GM10248 (cell line): ENCODE measurements at regions not wholly inside any gene's neighbourhood (a gene's known extent, or its start where the extent isn't known, plus 50 kb on each side); places are given as distances from the start of the nearest gene placed in this dataset.

Experiments
- CTCF ChIA-PET: fragments of 300-600 bp; sonication (Branson Sonifier 250); formaldehyde crosslinking; extraction: SDS; loops from one replicate; lab custom pipeline; 2021; ENCODE audit warnings: antibody characterized with exemption; lab: Yijun Ruan, JAX
- POLR2A ChIA-PET: fragments of 350-650 bp; sonication (Branson Sonifier 250); formaldehyde crosslinking; extraction: SDS; loops from one replicate; lab custom pipeline; 2020; ENCODE audit warnings: antibody characterized with exemption; lab: Yijun Ruan, JAX
- DNase-seq: peaks from one replicate; pipeline ENCODE4 v3.0.0; 2012; ENCODE audit errors: extremely low spot score
- CTCF ChIP-seq: IDR thresholded peaks from 2 replicates; pipeline ENCODE4 v1.5.1; 2012; ENCODE audit warnings: mild to moderate bottlenecking, low read depth; ENCODE audit errors: extremely low read depth, missing control alignments, control extremely low read depth

GRCh38 chr6:105499136-105499870, 96.4 kb upstream of the PREP start:
- no peak for TF ChIP-seq CTCF
- ChIA-PET CTCF (interaction anchor here (1.2 to 1.9 kb wide), 3 partner anchors 12 to 21 kb away, joined by 3 to 6 read pairs (median 4); no protein-coding TSS in a partner anchor), POLR2A (no interaction called here)
- DNase-seq: no peak

- ChIA-PET CTCF (interaction anchor here (0.7 to 2.0 kb wide), 4 partner anchors 9 to 726 kb away, joined by 3 to 6 read pairs (median 4); no protein-coding TSS in a partner anchor), POLR2A (no interaction called here)
- TF ChIP-seq CTCF: no peak
- no peak for DNase-seq
Observed at GRCh38 chr6:105497549-105497948, 94.7 kb upstream of the PREP start.

- ChIA-PET POLR2A (no interaction called here), CTCF (interaction anchor here (0.8 to 1.7 kb wide), 4 partner anchors 11 to 77 kb away, joined by 3 to 8 read pairs (median 4); no protein-coding TSS in a partner anchor)
- no peak for TF ChIP-seq CTCF
- DNase-seq: peak; percentile 20
Observed at GRCh38 chr6:105495515-105495914, 92.6 kb upstream of the PREP start.

- no peak for TF ChIP-seq CTCF
- DNase-seq: no peak
- ChIA-PET POLR2A (no interaction called here), CTCF (interaction anchor here (0.8 to 1.1 kb wide), 3 partner anchors 10 to 78 kb away, joined by 3 to 8 read pairs (median 3); no protein-coding TSS in a partner anchor)
Observed at GRCh38 chr6:105494688-105495087, 91.8 kb upstream of the PREP start.

- CTCF ChIA-PET: interaction anchor here (1.4 kb wide), 1 partner anchor 40 kb away, joined by 3 read pairs; no protein-coding TSS in a partner anchor
- DNase-seq: no peak
- no peak for TF ChIP-seq CTCF
- POLR2A ChIA-PET: interaction anchor here (0.6 kb wide), 1 partner anchor 35 kb away, joined by 3 read pairs; no protein-coding TSS in a partner anchor
Observed at GRCh38 chr6:105493736-105494135, 90.9 kb upstream of the PREP start.

- CTCF ChIA-PET: interaction anchor here (1.0 to 1.4 kb wide), 3 partner anchors 40 to 730 kb away, joined by 3 to 4 read pairs (median 3); no protein-coding TSS in a partner anchor
- peak; percentile 53 for DNase-seq
- POLR2A ChIA-PET: interaction anchor here (0.6 kb wide), 2 partner anchors 9 to 35 kb away, joined by 3 read pairs; no protein-coding TSS in a partner anchor
- TF ChIP-seq CTCF: no peak
Observed at GRCh38 chr6:105492706-105493673, 90.1 kb upstream of the PREP start.
